Stimulated activated naive CD8-positive, alpha-beta T cell treated with anti-CD3 and anti-CD28 coated beads, Interleukin-15, amount 100 ng/mL, for 72 hours (primary cell): ENCODE measurements at regions not wholly inside any gene's neighbourhood (a gene's known extent, or its start where the extent isn't known, plus 50 kb on each side); places are given as distances from the start of the nearest gene placed in this dataset.
"Not testable (repeated sequence)": the region's sequence is repeated elsewhere in the genome, so short reads cannot be mapped to it uniquely, and the experiment has no call there.

Experiments
- ATAC-seq: fragments of 150-1000 bp; cut with Tn5 transposase; 2 replicates; pipeline ENCODE4 v1.10.0; 2021; ENCODE audit warnings: mild to moderate bottlenecking, moderate library complexity
- DNase-seq, 2 donors: peaks; one replicate each; pipeline ENCODE4 v3.0.0; 2021 to 2022
- H3K27ac Mint-ChIP-seq, 2 donors: one replicate each; pipeline ENCODE4 v1.8.0; 2022; ENCODE audit warnings: mild to moderate bottlenecking in 2 of 2, mixed read lengths in 2 of 2, moderate library complexity in 2 of 2
- H3K27me3 Mint-ChIP-seq: one replicate; pipeline ENCODE4 v1.8.0; 2022; ENCODE audit warnings: mixed read lengths
- H3K4me1 Mint-ChIP-seq: one replicate; pipeline ENCODE4 v1.8.0; 2022; ENCODE audit warnings: mild to moderate bottlenecking, mixed read lengths
- H3K4me3 Mint-ChIP-seq, 2 donors: one replicate each; pipeline ENCODE4 v1.8.0; 2022; ENCODE audit warnings: mild to moderate bottlenecking in 2 of 2, mixed read lengths in 2 of 2, moderate library complexity in 1 of 2
- H3K9me3 Mint-ChIP-seq, 2 donors: one replicate each; pipeline ENCODE4 v1.8.0; 2022; ENCODE audit warnings: mixed read lengths in 2 of 2

DNA sequence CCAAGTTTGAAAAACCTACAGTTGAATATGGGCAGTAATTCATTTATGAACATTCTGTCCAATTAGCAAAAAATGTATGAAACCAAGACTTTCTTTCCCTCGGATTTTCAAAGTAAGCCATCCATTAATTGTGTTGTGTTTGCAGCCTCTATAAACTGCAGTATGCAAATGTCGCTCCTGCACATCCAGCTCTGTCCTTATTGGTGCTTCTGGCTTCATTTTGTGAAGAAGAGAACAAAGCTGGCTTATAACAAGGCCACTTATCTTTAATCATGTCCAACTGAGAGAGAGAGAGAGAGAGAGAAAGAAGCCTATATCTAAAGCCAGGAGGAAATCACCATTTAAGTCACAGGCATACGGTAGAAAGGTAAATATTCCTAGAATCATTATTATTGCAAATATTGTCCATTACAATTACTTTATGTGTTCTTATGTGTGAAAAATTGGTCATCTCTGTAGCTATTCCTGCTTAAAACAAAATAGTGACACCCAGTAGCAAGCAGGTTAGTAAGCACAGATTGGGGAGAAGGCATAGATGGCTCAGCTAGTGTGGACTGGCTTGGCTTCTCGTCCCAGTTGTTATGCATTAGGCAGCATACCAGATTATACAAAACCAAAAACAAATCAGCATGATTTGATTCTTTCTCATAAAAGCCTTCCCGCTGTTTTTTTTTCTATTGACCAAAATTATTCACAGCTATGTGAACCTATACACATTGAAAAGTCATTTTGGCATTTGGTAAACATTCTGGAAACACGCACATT, 726.4 kb upstream of the SOX11 start:
- H3K9me3 Mint-ChIP-seq, result peaks cover 7 to 14% of the 10 kb centered on the region in 2 donors
- no peaks in the 10 kb centered on the region for H3K4me1 Mint-ChIP-seq
- ATAC-seq (no peak), DNase-seq (no peak)
- H3K4me3 Mint-ChIP-seq, result no peak overlapping the region
- H3K27me3 Mint-ChIP-seq, result no peaks in the 10 kb centered on the region
- H3K27ac Mint-ChIP-seq, result no peak overlapping the region

DNA sequence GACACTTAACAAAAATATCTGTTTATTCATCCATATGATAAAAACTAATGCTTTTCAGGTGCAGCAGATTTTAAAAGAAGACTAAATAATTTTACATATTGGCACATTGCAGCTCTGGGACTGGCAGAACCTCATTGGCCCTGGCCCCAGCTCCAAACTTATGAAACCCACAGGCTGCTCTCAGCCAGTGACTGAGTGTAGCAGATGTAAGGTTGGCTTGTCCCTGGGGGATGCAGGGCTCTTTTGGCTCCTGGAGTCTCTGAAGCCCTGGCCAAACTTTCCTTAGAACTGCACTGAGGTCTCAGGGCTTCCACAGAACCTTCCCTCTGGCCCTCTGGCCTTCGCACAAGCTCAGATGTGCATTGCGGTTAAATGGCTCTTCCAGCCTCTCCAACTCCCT, 725.0 kb upstream of the SOX11 start:
- H3K27me3 Mint-ChIP-seq, result no peaks in the 10 kb centered on the region
- H3K27ac Mint-ChIP-seq, result no peak overlapping the region
- no peaks in the 10 kb centered on the region for H3K4me1 Mint-ChIP-seq
- peaks cover 7 to 14% of the 10 kb centered on the region in 2 donors for H3K9me3 Mint-ChIP-seq
- no peak overlapping the region for H3K4me3 Mint-ChIP-seq
- no peak for ATAC-seq
- DNase-seq, result no peak

DNA sequence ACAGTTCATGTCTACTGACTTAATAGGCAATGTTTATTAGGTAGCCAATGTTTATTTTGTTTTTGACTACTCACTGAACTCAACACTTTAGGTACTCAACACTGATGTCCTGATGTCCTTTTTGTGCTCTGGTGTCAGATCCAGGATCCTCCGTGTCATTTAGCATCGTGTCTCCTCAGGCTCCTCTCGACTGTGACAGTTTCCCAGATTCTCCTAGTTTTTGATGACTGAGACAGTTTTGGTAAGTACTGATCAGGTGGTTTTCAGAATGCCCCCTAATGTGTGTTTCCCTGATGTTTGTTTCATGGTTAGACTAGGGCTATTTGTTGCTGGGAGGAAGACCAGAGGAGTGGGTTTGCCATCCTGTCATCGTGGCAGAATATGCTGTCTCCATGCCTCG, 719.7 kb upstream of the SOX11 start:
- no peak overlapping the region for H3K4me3 Mint-ChIP-seq
- DNase-seq, result no peak
- H3K9me3 Mint-ChIP-seq, result peaks cover 0 to 6% of the 10 kb centered on the region in 2 donors
- no peak for ATAC-seq
- H3K27me3 Mint-ChIP-seq, result no peaks in the 10 kb centered on the region
- H3K27ac Mint-ChIP-seq, result no peak overlapping the region
- H3K4me1 Mint-ChIP-seq, result no peaks in the 10 kb centered on the region

GRCh38 chr2:4973354-4973753, 718.8 kb upstream of the SOX11 start:
- Mint-ChIP-seq H3K27ac (no peak overlapping the region), H3K4me1 (no peaks in the 10 kb centered on the region), H3K4me3 (no peak overlapping the region), H3K27me3 (no peaks in the 10 kb centered on the region), H3K9me3 (peaks cover 0 to 4% of the 10 kb centered on the region in 2 donors)
- DNase-seq, result no peak
- ATAC-seq, result no peak

GRCh38 chr2:4973973-4974372, 718.2 kb upstream of the SOX11 start:
- Mint-ChIP-seq H3K4me3 (no peak overlapping the region), H3K4me1 (no peaks in the 10 kb centered on the region), H3K27me3 (no peaks in the 10 kb centered on the region), H3K9me3 (peaks cover 3 to 4% of the 10 kb centered on the region in 2 donors), H3K27ac (no peak overlapping the region)
- ATAC-seq (peak; percentile 83), DNase-seq (no peak)

- ATAC-seq, result no peak
- H3K27me3 Mint-ChIP-seq, result no peaks in the 10 kb centered on the region
- no peak overlapping the region for H3K4me3 Mint-ChIP-seq
- no peak for DNase-seq
- no peaks in the 10 kb centered on the region for H3K4me1 Mint-ChIP-seq
- no peak overlapping the region for H3K27ac Mint-ChIP-seq
- peaks cover 0 to 22% of the 10 kb centered on the region in 2 donors for H3K9me3 Mint-ChIP-seq
Measured at GRCh38 chr2:4976407-4976806, 715.8 kb upstream of the SOX11 start.

GRCh38 chr2:4979111-4979510, 713.1 kb upstream of the SOX11 start:
- no peaks in the 10 kb centered on the region for H3K27me3 Mint-ChIP-seq

GRCh38 chr2:4980995-4981394, 711.2 kb upstream of the SOX11 start:
- Mint-ChIP-seq H3K27ac (no peak overlapping the region), H3K27me3 (no peaks in the 10 kb centered on the region), H3K4me3 (no peak overlapping the region), H3K4me1 (no peaks in the 10 kb centered on the region), H3K9me3 (peaks cover 0 to 33% of the 10 kb centered on the region in 2 donors)
- DNase-seq (no peak), ATAC-seq (no peak)

More at GRCh38 chr2:4979111-4979510, 713.1 kb upstream of the SOX11 start:
- DNase-seq (no peak), ATAC-seq (no peak)
- peaks cover 0 to 22% of the 10 kb centered on the region in 2 donors for H3K9me3 Mint-ChIP-seq
- H3K4me3 Mint-ChIP-seq, result no peak overlapping the region
- no peaks in the 10 kb centered on the region for H3K4me1 Mint-ChIP-seq
- no peak overlapping the region for H3K27ac Mint-ChIP-seq

DNA sequence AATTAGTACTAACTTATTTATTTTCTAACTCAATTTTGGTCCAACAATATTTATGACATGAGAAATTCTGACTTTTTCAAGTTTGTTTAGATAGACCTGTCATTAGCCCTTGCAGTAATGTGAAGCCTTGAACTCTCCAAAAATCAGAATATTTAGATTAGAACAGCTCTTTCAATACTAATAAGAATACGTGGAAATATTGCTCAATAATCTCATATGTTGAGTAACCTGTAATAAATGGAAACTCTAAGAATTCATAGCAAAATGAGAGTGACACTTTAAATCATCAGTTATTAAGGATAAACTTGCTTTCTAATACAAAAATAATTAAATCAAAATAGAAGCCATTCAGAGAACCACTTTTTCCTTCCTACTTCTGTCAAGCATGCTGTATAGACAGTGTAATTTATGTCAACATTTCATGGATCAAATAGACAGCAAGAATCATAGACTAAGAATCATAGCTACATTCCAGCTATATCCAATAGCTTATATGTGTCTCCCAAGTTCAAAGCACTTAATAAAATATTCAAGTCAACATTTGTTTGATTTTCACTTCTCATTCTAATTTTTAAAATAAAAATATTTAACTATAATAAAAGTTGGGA, 710.3 kb upstream of the SOX11 start:
- H3K9me3 Mint-ChIP-seq, result peaks cover 0 to 33% of the 10 kb centered on the region in 2 donors
- no peak for DNase-seq
- ATAC-seq, result no peak
- H3K27me3 Mint-ChIP-seq, result no peaks in the 10 kb centered on the region
- H3K4me3 Mint-ChIP-seq, result no peak overlapping the region
- H3K4me1 Mint-ChIP-seq, result no peaks in the 10 kb centered on the region
- no peak overlapping the region for H3K27ac Mint-ChIP-seq

GRCh38 chr2:4988444-4988843, 703.7 kb upstream of the SOX11 start:
- H3K4me1 Mint-ChIP-seq, H3K27me3 Mint-ChIP-seq, H3K27ac Mint-ChIP-seq, ATAC-seq, DNase-seq, H3K4me3 Mint-ChIP-seq: not testable (repeated sequence)
- H3K9me3 Mint-ChIP-seq, result peaks cover 6 to 11% of the 10 kb centered on the region in 2 donors

GRCh38 chr2:4992226-4992625, 700.0 kb upstream of the SOX11 start:
- H3K9me3 Mint-ChIP-seq, result peaks cover 0 to 11% of the 10 kb centered on the region in 2 donors
- ATAC-seq, result no peak
- no peak for DNase-seq
- no peak overlapping the region for H3K4me3 Mint-ChIP-seq
- no peaks in the 10 kb centered on the region for H3K4me1 Mint-ChIP-seq
- H3K27me3 Mint-ChIP-seq, result no peaks in the 10 kb centered on the region
- H3K27ac Mint-ChIP-seq, result no peak overlapping the region

- H3K4me1 Mint-ChIP-seq, result no peaks in the 10 kb centered on the region
- H3K27ac Mint-ChIP-seq, result peak overlapping the region in 1 of 2 donors; percentile 19
- H3K4me3 Mint-ChIP-seq, result no peak overlapping the region
- no peak for ATAC-seq
- no peak for DNase-seq
- H3K27me3 Mint-ChIP-seq, result no peaks in the 10 kb centered on the region
- H3K9me3 Mint-ChIP-seq, result peaks cover 0 to 11% of the 10 kb centered on the region in 2 donors
Measured at GRCh38 chr2:4995466-4995865, 696.7 kb upstream of the SOX11 start.

DNA sequence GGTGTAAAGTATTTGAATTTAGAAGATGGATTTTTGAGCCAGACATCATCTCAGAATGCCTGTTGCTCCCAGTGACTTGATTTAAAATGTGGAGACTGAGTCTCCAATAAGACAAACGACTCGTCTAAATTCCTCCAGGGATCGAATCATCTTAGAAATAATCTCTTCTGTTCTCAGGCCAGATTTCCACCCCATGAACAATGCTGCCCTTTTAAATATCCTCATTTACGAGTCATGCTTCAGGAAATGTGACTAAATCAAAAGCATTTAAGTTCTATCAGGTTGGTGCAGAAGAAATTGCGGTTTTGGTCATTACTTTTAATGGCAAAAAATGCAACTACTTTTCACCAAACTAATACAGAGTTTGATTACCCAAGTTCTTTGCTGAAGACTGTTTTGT, 684.6 kb upstream of the SOX11 start:
- Mint-ChIP-seq H3K9me3 (peaks cover 27% of the 10 kb centered on the region in 2 donors), H3K27ac (no peak overlapping the region), H3K27me3 (no peaks in the 10 kb centered on the region), H3K4me1 (no peaks in the 10 kb centered on the region), H3K4me3 (no peak overlapping the region)
- ATAC-seq (no peak), DNase-seq (no peak)

DNA sequence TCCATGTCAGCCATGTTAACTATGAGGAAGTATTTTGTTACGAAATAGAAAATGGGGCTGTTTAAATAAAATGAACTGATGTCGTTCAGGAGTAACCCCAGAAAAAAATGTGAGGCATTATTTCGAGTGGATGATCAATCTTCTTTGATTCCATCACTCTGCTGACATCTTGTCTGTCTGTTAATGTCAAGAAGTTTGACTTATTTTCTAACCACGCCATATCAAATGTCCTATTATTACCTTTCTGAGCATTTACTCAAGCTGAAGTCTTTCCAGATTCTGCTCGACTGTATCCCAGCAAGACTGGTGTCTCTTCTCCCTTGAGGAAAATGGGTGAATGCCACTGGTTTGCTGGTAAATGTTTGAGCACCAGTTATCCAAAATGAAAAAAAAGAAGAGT, 672.9 kb upstream of the SOX11 start:
- Mint-ChIP-seq H3K27me3 (no peaks in the 10 kb centered on the region), H3K4me1 (no peaks in the 10 kb centered on the region), H3K9me3 (peaks cover 21 to 29% of the 10 kb centered on the region in 2 donors), H3K4me3 (no peak overlapping the region), H3K27ac (no peak overlapping the region)
- DNase-seq (no peak), ATAC-seq (no peak)

- peaks cover 20 to 28% of the 10 kb centered on the region in 2 donors for H3K9me3 Mint-ChIP-seq
- no peak for ATAC-seq
- no peaks in the 10 kb centered on the region for H3K4me1 Mint-ChIP-seq
- H3K4me3 Mint-ChIP-seq, result no peak overlapping the region
- H3K27ac Mint-ChIP-seq, result no peak overlapping the region
- DNase-seq, result no peak
- H3K27me3 Mint-ChIP-seq, result no peaks in the 10 kb centered on the region
Measured at GRCh38 chr2:5020116-5020875, 671.9 kb upstream of the SOX11 start.

DNA sequence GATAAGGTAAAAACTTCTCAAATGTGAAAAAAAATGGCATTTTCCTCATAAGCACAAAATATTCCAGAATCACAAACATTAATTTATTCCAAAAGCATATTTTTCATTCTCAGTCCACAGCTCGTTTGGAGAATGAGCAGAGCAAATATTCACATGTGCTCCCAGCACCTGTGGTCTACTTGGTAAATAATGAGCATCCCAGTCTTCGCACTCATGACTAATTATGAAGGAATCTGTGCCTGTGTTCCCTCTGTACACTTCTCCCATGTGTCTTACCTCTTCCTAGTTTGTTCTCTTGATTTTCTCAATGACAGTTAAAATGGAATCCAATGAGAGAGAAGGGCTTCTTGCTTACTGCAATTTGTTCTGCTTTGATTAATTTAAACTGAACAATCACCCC, 671.0 kb upstream of the SOX11 start:
- Mint-ChIP-seq H3K4me1 (no peaks in the 10 kb centered on the region), H3K4me3 (no peak overlapping the region), H3K9me3 (peaks cover 20 to 28% of the 10 kb centered on the region in 2 donors), H3K27me3 (no peaks in the 10 kb centered on the region), H3K27ac (no peak overlapping the region)
- DNase-seq (no peak), ATAC-seq (no peak)
